Fibroblast of peridontal ligament (primary cell): ENCODE measurements at regions not wholly inside any gene's neighbourhood (a gene's known extent, or its start where the extent isn't known, plus 50 kb on each side); places are given as distances from the start of the nearest gene placed in this dataset.
"Not testable (repeated sequence)": the region's sequence is repeated elsewhere in the genome, so short reads cannot be mapped to it uniquely, and the experiment has no call there.

Experiments
- DNase-seq: peaks from one replicate; pipeline ENCODE4 v3.0.0-alpha.2; 2010; ENCODE audit errors: extremely low read depth

GRCh38 chr3:197407053-197407452, 108.6 kb upstream of the DLG1 start:
- DNase-seq = no peak

- no peak for DNase-seq
Observed at GRCh38 chr3:197406266-197406665, 107.9 kb upstream of the DLG1 start.

GRCh38 chr3:197404754-197405153, 106.3 kb upstream of the DLG1 start:
- DNase-seq = no peak

GRCh38 chr3:197404030-197404429, 105.6 kb upstream of the DLG1 start:
- no peak for DNase-seq

GRCh38 chr3:197402401-197402800, 104.0 kb upstream of the DLG1 start:
- not testable (repeated sequence) for DNase-seq

GRCh38 chr3:197399486-197399885, 101.1 kb upstream of the DLG1 start:
- DNase-seq = no peak

GRCh38 chr3:197398286-197398878, 100.0 kb upstream of the DLG1 start:
- DNase-seq = no peak

- DNase-seq = no peak
Observed at GRCh38 chr3:197397838-197398237, 99.4 kb upstream of the DLG1 start.

- peak; percentile 86 for DNase-seq
Observed at GRCh38 chr3:197394464-197395321, 96.3 kb upstream of the DLG1 start.

- not testable (repeated sequence) for DNase-seq
Observed at GRCh38 chr3:197394126-197394463, 95.7 kb upstream of the DLG1 start.

- no peak for DNase-seq
Observed at GRCh38 chr3:197393711-197394110, 95.3 kb upstream of the DLG1 start.

GRCh38 chr3:197392961-197393360, 94.5 kb upstream of the DLG1 start:
- no peak for DNase-seq

GRCh38 chr3:197381371-197381770, 83.0 kb upstream of the DLG1 start:
- DNase-seq = no peak

- DNase-seq = no peak
Observed at GRCh38 chr3:197380786-197381185, 82.4 kb upstream of the DLG1 start.

GRCh38 chr3:197378985-197379718, 80.7 kb upstream of the DLG1 start:
- DNase-seq = no peak

- DNase-seq = no peak
Observed at GRCh38 chr3:197376735-197377555, 78.5 kb upstream of the DLG1 start.

GRCh38 chr3:197376020-197376419, 77.6 kb upstream of the DLG1 start:
- no peak for DNase-seq

GRCh38 chr3:197375001-197375441, 76.6 kb upstream of the DLG1 start:
- peak; percentile 49 for DNase-seq

- DNase-seq = no peak
Observed at GRCh38 chr3:197373096-197373495, 74.7 kb upstream of the DLG1 start.

GRCh38 chr3:197372047-197372661, 73.7 kb upstream of the DLG1 start:
- peak; percentile 85 for DNase-seq

GRCh38 chr3:197371591-197372046, 73.2 kb upstream of the DLG1 start:
- no peak for DNase-seq
